ENCODE measurements at regions not wholly inside any gene's neighbourhood (a gene's known extent, or its start where the extent isn't known, plus 50 kb on each side); places are given as distances from the start of the nearest gene placed in this dataset.

- no peak for TF ChIP-seq CTCF (IDR thresholded peaks at IDR 0.05; ENCODE audit: insufficient read depth, low read length, poor library complexity, severe bottlenecking)
- no peak for TF ChIP-seq EZH2phosphoT487 (conservative IDR thresholded peaks at IDR 0.05; ENCODE audit: low read length)
Measured at GRCh38 chr2:118635891-118636290, 211.6 kb downstream of the EN1 start.

Data from SU-DHL-6 (cell line).